ENCODE measurements at regions not wholly inside any gene's neighbourhood (a gene's known extent, or its start where the extent isn't known, plus 50 kb on each side); places are given as distances from the start of the nearest gene placed in this dataset.

DNA sequence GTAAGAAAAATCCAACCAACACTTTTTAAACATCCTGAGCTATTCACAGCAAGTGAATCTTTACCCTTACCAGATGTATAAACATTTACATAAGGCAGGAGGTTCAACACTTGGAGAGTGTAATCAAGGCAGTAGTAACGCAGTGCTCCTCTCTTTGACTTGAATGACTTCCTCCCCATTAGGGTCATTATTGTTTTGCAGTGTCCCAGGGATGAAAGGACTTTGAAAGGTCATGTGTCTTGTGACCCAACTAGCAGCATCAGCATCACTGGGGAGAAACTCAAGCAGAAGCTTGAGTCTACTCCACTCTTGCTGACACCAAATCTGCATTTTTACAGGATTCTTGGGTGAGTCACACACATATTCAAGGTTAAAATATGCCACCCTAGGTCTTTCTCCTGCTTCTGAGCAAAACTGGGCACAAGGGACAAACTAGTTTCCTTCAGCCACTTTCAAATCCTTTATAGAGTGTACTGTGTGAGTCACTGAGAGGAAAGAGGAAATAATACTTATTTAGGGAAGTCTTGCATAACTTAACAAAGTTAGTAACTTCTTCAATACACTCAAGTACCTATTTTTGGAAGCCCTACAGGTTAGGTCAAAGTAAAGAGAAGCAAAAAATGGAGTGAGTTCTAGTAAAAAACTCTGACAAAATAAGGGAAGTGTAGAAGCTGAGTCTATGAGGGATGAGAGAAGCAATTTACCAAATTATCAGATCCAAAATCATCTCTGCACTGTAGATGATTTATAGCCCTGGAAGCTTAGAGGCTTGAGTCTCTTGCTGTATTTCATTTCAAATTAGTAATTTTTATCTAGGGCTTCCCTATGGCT is 51.0 kb upstream of the EML4 start (continued):
- TF ChIP-seq ZNF792 (CRISPR knock-in tag; IDR thresholded peaks at IDR 0.05) (no peak; the same call in 1 of the 2 replicates), TFDP2 (CRISPR knock-in tag; IDR thresholded peaks at IDR 0.05) (no peak), ZHX2 (IDR thresholded peaks at IDR 0.05; ENCODE audit: low read depth) (no peak), ZHX2 (CRISPR knock-in tag; IDR thresholded peaks at IDR 0.05; ENCODE audit: borderline replicate concordance) (peak; percentile 69; the same call in 1 of the 2 replicates), MAX (IDR thresholded peaks at IDR 0.05) (no peak; the same call in none of the 2 replicates), CCAR2 (optimal IDR thresholded peaks at IDR 0.05; ENCODE audit: low read depth, low read length) (no peak), ZNF18 (CRISPR knock-in tag; IDR thresholded peaks at IDR 0.05; ENCODE audit: insufficient replicate concordance) (peak; percentile 33), ELF3 (CRISPR knock-in tag; IDR thresholded peaks at IDR 0.05) (peak; percentile 90), HOXA5 (CRISPR knock-in tag; IDR thresholded peaks at IDR 0.05) (peak; percentile 74), IRF2 (CRISPR knock-in tag; IDR thresholded peaks at IDR 0.05) (peak; percentile 90), KAT7 (CRISPR knock-in tag; IDR thresholded peaks at IDR 0.05; ENCODE audit: borderline replicate concordance) (peak; percentile 74; the same call in 1 of the 2 replicates), PHF8 (CRISPR knock-in tag; IDR thresholded peaks at IDR 0.05) (no peak), HDAC2 (CRISPR knock-in tag; IDR thresholded peaks at IDR 0.05) (peak; percentile 98), ZNF253 (CRISPR knock-in tag; IDR thresholded peaks at IDR 0.05; ENCODE audit: borderline replicate concordance) (no peak)
- TF ChIP-seq, protein P1, sequence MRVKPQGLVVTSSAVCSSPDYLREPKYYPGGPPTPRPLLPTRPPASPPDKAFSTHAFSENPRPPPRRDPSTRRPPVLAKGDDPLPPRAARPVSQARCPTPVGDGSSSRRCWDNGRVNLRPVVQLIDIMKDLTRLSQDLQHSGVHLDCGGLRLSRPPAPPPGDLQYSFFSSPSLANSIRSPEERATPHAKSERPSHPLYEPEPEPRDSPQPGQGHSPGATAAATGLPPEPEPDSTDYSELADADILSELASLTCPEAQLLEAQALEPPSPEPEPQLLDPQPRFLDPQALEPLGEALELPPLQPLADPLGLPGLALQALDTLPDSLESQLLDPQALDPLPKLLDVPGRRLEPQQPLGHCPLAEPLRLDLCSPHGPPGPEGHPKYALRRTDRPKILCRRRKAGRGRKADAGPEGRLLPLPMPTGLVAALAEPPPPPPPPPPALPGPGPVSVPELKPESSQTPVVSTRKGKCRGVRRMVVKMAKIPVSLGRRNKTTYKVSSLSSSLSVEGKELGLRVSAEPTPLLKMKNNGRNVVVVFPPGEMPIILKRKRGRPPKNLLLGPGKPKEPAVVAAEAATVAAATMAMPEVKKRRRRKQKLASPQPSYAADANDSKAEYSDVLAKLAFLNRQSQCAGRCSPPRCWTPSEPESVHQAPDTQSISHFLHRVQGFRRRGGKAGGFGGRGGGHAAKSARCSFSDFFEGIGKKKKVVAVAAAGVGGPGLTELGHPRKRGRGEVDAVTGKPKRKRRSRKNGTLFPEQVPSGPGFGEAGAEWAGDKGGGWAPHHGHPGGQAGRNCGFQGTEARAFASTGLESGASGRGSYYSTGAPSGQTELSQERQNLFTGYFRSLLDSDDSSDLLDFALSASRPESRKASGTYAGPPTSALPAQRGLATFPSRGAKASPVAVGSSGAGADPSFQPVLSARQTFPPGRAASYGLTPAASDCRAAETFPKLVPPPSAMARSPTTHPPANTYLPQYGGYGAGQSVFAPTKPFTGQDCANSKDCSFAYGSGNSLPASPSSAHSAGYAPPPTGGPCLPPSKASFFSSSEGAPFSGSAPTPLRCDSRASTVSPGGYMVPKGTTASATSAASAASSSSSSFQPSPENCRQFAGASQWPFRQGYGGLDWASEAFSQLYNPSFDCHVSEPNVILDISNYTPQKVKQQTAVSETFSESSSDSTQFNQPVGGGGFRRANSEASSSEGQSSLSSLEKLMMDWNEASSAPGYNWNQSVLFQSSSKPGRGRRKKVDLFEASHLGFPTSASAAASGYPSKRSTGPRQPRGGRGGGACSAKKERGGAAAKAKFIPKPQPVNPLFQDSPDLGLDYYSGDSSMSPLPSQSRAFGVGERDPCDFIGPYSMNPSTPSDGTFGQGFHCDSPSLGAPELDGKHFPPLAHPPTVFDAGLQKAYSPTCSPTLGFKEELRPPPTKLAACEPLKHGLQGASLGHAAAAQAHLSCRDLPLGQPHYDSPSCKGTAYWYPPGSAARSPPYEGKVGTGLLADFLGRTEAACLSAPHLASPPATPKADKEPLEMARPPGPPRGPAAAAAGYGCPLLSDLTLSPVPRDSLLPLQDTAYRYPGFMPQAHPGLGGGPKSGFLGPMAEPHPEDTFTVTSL (CRISPR knock-in tag; IDR thresholded peaks at IDR 0.05; ENCODE audit: borderline replicate concordance) = peak; percentile 97

Data from HepG2 (cell line).